ENCODE measurements at regions not wholly inside any gene's neighbourhood (a gene's known extent, or its start where the extent isn't known, plus 50 kb on each side); places are given as distances from the start of the nearest gene placed in this dataset.

DNA sequence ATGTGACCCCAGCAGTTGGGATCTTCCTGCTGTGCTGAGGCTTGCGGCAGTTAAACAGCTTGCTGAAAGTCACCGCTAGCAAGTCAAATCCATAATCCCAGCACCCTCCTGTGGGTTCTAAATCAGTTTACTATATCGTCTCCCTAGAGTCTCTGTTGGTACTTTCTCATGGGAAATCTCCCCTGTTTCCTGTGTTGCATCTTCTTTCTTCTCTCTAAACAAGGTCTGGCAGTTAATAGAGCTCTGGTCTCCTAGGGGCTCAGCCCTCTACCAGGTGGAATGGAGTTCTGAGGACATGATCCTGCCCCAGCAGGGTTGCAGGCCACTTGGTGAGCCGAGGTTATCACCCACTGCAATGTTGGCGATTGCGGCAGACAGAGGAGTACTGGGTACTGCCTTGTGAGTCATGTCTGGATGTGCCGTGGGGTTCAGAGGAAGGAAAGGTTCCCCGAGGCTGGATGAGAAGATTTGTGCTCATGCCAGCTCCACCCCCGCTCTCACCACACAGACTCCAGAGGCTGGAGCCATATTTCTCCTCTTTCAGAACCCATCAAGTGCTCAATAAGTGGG lies 59.4 kb upstream of the SIX2 start:
- no peak for DNase-seq (ENCODE audit: low spot score)

DNA sequence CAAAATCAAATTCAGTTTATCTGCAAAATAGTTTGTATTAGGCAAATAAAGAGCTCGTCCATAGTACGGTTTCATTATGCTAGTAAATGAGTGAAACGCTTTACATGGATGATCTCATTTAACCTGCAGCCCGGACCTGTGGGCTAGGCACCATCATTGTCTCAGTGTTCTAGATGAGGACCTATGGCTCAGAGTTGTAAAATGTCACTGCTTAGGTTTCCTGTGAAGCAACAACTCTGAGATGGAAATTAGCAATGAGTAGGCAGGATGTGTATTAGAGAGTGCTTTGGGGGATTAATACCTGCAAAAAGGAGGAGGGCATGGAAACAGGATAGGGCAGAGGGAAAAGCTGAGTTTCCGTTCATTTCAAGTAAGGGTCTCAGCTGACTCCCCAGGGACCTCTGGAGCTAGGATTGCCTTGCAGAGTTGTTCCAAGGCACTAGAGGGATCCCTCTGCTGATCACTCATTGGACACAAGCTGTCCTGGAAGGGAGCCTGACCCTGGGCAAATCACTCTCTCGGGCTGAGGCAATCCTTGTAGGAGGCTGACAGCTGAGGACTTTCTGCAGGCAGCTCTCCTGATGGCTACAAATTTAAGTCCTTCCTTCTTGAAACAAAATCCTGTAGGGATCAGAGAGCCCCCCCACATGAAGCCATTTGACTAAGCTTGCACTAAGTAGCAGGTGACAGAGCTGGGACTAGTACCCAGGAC lies 58.8 kb upstream of the SIX2 start:
- no peak for DNase-seq (ENCODE audit: low spot score)
